Hematopoietic multipotent progenitor cell treated with erythropoietin and hydrocortisone succinate and interleukin-3 and kit ligand, for 15 days (in vitro differentiated cells): ENCODE measurements at regions not wholly inside any gene's neighbourhood (a gene's known extent, or its start where the extent isn't known, plus 50 kb on each side); places are given as distances from the start of the nearest gene placed in this dataset.

Experiments
- DNase-seq: peaks from one replicate; pipeline ENCODE4 v3.0.0-alpha.2; 2015; ENCODE audit warnings: low spot score

GRCh38 chr14:53545217-53545616 lies 392.1 kb upstream of the DDHD1 start:
- DNase-seq, result no peak

- no peak for DNase-seq
Observed at GRCh38 chr14:53542732-53543131, 389.6 kb upstream of the DDHD1 start.

- no peak for DNase-seq
Observed at GRCh38 chr14:53541411-53541810, 388.3 kb upstream of the DDHD1 start.

DNA sequence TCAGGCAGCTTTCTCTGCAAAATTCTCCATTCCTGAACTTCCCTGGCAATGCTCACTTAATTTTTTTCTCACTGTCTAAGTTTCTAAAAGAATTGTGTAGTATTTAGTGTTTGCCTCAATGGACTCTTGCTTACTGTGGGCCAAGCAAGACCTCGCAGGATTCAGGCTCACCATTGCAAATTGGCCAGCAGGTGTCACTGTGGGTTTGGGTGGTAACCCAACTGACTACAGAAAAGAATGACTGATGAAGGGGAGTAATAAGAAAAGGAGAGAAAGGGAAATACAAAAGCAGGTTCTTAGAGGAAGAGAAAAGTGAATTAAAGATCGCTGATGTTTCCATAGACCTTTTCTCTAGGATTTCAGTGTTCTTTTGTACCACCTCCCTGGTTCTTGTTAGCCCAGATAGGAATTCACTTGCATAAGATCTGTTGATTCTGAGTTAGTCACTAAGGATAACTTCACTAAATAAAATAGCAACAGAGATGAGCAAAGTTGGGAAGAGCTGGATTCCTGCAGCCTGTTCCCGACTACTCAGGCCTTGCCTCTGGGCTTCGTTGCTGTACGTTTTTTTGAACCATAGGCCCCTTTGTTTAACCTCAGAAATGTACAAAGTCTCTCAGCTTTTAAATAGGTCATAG lies 386.5 kb upstream of the DDHD1 start:
- peak; percentile 5 for DNase-seq

- no peak for DNase-seq
Observed at GRCh38 chr14:53538316-53538881, 385.3 kb upstream of the DDHD1 start.

GRCh38 chr14:53537422-53538315 lies 384.5 kb upstream of the DDHD1 start:
- DNase-seq, result no peak

DNA sequence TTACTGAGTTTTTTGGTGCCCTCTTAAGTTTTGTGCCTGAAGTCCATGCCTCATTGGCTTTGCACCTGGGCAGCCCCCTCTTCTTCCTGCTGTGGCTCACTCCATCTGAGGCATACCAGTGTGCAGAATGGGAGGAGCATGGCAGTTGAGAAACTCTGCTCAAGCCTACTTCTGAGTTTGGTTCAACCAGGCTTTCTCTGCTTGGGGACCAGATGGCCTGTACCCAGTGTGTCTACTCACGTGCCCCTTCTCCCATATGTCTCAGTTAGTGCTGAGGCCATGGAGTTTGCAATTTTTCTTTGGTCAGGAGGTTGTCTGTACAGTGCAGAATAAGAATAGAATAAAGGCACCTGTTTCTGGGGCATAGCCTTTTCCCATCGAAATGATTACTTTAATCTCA lies 383.3 kb upstream of the DDHD1 start:
- no peak for DNase-seq

DNA sequence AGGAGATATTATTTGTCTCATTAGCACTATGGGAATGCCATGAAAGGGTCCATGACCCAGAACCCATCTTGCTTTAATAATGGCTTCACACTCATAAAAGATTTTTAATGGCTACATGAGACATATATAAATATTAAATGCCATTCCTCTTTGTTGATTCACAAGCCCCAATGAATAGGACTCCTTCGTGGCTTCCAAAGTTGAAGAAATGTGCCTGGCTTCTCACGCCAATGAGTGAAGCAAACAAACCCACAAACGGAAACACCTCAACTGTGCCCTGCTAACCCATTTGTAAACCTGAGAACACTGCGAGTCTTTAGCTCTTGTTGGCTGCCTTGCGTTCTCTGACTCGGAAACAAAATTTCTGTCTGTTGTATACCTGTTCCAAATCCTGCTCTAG lies 381.7 kb upstream of the DDHD1 start:
- DNase-seq, result no peak

- no peak for DNase-seq
Observed at GRCh38 chr14:53533384-53533970, 380.4 kb upstream of the DDHD1 start.

GRCh38 chr14:53532853-53533252 lies 379.7 kb upstream of the DDHD1 start:
- DNase-seq, result no peak

DNA sequence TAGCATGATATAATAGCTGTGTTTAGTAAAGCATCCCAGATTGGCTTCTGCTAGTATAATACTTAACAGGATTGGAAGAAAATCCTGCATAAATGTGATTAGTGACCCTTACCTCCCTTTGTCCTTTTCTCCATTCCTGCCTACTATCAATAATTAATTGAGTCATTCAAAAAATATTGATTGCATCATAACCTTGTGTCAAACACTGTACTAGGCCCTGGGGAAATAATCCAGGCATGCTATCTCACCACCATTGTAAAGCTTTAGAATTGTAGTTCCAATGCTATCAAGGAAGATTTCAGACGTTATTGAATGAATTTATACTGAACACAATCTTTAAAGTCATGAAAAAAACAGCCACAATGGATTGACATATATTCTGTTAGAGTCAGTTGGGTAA lies 378.6 kb upstream of the DDHD1 start:
- DNase-seq, result no peak

GRCh38 chr14:53531156-53531555 lies 378.0 kb upstream of the DDHD1 start:
- DNase-seq, result no peak

GRCh38 chr14:53529519-53529918 lies 376.4 kb upstream of the DDHD1 start:
- DNase-seq, result no peak

DNA sequence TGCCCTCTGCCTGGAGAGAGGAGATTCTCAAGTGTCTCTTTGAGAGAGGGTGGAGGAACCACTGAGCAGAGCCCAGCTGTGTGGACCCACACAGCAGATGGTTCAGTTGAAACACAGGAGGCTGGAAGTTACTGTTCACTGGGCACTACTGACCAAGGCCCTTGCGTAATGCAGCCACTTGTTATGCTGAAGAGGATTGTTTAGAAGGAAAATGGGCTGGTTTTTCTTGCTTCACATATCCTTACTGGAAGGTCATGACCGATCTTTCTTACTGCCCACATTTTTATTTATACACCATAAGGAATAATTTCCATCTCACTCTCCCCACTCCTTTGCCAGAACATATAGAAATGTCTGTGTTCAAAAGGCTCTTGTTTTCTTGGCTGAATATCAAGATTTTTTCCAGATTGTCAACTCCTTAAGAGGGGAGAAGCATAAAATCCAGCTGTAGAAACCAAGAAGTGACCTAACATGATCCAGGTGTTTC lies 375.1 kb upstream of the DDHD1 start:
- DNase-seq, result no peak

DNA sequence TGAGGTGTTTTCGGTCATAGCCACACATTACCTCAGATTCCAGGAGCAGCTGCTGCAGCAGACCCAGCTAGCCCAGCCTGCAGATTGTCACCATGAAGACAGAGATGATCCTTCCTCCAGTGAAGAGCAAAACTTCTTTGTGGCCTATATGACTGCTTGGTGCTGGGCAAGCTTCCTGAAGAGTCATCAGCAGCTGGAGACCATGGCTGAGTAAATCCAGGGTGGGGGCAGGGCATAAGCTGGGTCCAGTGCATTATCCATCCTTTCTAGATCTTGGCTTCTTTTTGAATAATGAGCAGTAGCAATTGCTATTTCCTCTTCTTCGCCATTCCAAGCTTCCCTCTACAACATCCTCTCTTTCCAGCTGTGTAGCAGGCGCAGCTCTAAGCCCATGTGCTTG lies 373.1 kb upstream of the DDHD1 start:
- no peak for DNase-seq

DNA sequence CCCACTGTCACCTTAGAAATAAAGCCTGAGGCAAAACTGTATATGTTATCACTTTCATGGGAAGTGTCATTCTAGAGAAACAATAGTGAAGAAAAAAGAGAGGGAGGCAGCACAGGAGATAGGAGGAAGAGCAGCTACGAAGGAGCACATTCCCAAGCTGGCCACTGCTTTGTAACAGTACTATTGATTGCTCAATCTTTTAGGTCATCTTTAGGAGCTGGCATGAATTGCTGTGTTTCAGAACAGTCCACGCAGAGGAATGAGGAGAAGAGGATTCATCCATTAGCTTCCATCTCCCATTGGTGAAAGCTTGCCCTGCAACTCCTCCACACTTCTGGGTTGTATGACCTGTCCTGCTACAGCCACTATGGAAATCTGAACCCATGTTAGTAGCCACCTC lies 372.5 kb upstream of the DDHD1 start:
- no peak for DNase-seq

GRCh38 chr14:53524391-53524790 lies 371.3 kb upstream of the DDHD1 start:
- no peak for DNase-seq

- no peak for DNase-seq
Observed at GRCh38 chr14:53523226-53523625, 370.1 kb upstream of the DDHD1 start.

GRCh38 chr14:53520078-53520928 lies 367.2 kb upstream of the DDHD1 start:
- no peak for DNase-seq

- no peak for DNase-seq
Observed at GRCh38 chr14:53519137-53519536, 366.0 kb upstream of the DDHD1 start.

DNA sequence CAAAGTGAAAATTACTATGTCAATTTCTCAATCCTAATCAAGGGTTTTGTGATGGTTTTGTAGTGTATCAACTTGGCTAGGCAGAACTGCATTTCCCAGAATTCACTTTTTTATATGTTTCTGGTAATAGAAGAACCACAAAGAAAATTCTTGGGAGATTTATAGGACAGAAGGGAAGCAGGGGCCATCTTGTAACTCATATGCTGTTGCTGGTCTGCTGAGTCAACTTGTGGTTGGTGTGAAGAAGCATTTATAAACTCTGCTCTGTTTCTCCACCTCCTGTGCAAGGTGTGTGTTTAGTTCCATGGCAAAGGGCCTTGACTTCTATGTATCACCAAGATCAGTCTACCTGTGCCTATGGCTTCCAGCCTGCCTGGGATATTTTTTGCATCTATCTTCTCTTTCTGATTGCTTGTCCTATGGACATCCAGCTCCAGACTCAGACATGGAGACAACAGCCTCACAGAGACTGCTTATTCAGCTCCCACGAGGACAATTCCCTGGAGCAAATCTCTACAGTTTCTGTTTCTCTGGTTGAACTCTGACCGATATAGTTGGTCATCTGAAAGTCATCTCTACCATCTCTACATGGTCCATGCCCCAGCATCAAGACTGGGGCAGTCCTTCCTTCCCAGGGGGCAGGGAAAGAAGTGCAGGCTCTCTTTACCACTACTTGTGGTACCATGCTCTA lies 364.3 kb upstream of the DDHD1 start:
- no peak for DNase-seq
